A549 (cell line): ENCODE measurements at regions not wholly inside any gene's neighbourhood (a gene's known extent, or its start where the extent isn't known, plus 50 kb on each side); places are given as distances from the start of the nearest gene placed in this dataset.

Experiments
- ATAC-seq, 2 experiments: fragments of 200-7000 bp in 1 of 2; fragments of >200 bp in 1 of 2; cut with Nextera tagmentation in 1 of 2; cut with Tn5 transposase in 1 of 2; 3 replicates each; pipeline versions ENCODE4 v1.8.0 to v1.9.1; 2018 to 2020; ENCODE audit warnings: mild to moderate bottlenecking in 1 of 2, moderate library complexity in 1 of 2
- CTCF ChIA-PET: fragments of 300-600 bp; sonication (Branson Sonifier 250); formaldehyde crosslinking; extraction: SDS; loops from one replicate; lab custom pipeline; 2021; ENCODE audit warnings: antibody characterized with exemption, inconsistent platforms; lab: Yijun Ruan, JAX
- POLR2A ChIA-PET: fragments of 350-600 bp; formaldehyde crosslinking; extraction: SDS; loops from one replicate; lab custom pipeline; 2021; ENCODE audit warnings: antibody characterized with exemption, inconsistent platforms; lab: Yijun Ruan, JAX
- DNase-seq, 2 experiments: peaks; one replicate each; pipeline versions ENCODE4 v3.0.0 to v3.0.0-alpha.2; 2011 to 2016; ENCODE audit warnings: low read depth in 1 of 2, low spot score in 1 of 2
- FAIRE-seq: peaks from 2 replicates; lab custom pipeline; 2011; peaks lifted over from hg19 to GRCh38; lab: Jason Lieb, UNC
- H3K27ac ChIP-seq, 2 experiments: fragments of >200 bp; sonication (Bioruptor Twin); formaldehyde crosslinking; 3 replicates each; pipeline ENCODE4 v1.5.1; 2016 to 2017
- H3K4me1 ChIP-seq: fragments of >200 bp; sonication (Bioruptor Twin); formaldehyde crosslinking; 3 replicates; pipeline ENCODE4 v1.6.1; 2016
- H3K4me2 ChIP-seq: fragments of >200 bp; sonication (Bioruptor Twin); formaldehyde crosslinking; 3 replicates; pipeline ENCODE4 v1.6.1; 2016
- H3K4me3 ChIP-seq: fragments of >200 bp; sonication (Bioruptor Twin); formaldehyde crosslinking; 3 replicates; pipeline ENCODE4 v1.5.1; 2016
- H3K9me3 ChIP-seq: fragments of >200 bp; sonication (Bioruptor Twin); formaldehyde crosslinking; 3 replicates; pipeline ENCODE4 v1.6.1; 2016
- CEBPB ChIP-seq, 2 experiments: fragments of >200 bp in 1 of 2; sonication (Bioruptor Twin) in 1 of 2; formaldehyde crosslinking in 1 of 2; IDR thresholded peaks; 2 replicates each; pipeline ENCODE4 v1.6.1; 2012 to 2016
- E2F6 ChIP-seq: IDR thresholded peaks from 2 replicates; pipeline ENCODE4 v1.6.1; 2012; ENCODE audit warnings: low read depth, borderline replicate concordance
- ESRRA ChIP-seq: fragments of 150-350 bp; IDR thresholded peaks from 2 replicates; pipeline ENCODE4 v1.6.1; 2014; ENCODE audit warnings: mild to moderate bottlenecking, low read length, borderline replicate concordance
- FOSL2 ChIP-seq, 2 experiments: fragments of 450-650 bp in 1 of 2; fragments of >200 bp in 1 of 2; sonication (Bioruptor Twin) in 1 of 2; formaldehyde crosslinking; IDR thresholded peaks; 2 replicates each; pipeline versions ENCODE4 v1.5.0 to v1.6.1; 2016 to 2020; ENCODE audit warnings: mild to moderate bottlenecking in 1 of 2, moderate library complexity in 1 of 2
- FOXS1 ChIP-seq: fragments of 250-450 bp; sonication (Bioruptor Pico); IDR thresholded peaks from 2 replicates; pipeline ENCODE4 v1.5.0; 2020; ENCODE audit warnings: mild to moderate bottlenecking, moderate library complexity
- HES2 ChIP-seq: fragments of >200 bp; sonication (Bioruptor Twin); formaldehyde crosslinking; IDR thresholded peaks from 2 replicates; pipeline ENCODE4 v1.6.1; 2016
- HOXB5 ChIP-seq: fragments of 250-450 bp; sonication (Bioruptor Pico); IDR thresholded peaks from 2 replicates; pipeline ENCODE4 v1.5.0; 2020; ENCODE audit warnings: mild to moderate bottlenecking, moderate library complexity
- JUNB ChIP-seq: fragments of >200 bp; sonication (Bioruptor Twin); formaldehyde crosslinking; IDR thresholded peaks from 2 replicates; pipeline ENCODE4 v1.6.1; 2016
- KDM5A ChIP-seq: fragments of 200-600 bp; sonication (generic); IDR thresholded peaks from 2 replicates; pipeline ENCODE4 v1.6.1; 2016; ENCODE audit warnings: antibody characterized with exemption, mild to moderate bottlenecking
- MAFK ChIP-seq: fragments of 450-650 bp; IDR thresholded peaks from 2 replicates; pipeline ENCODE4 v1.6.1; 2014; ENCODE audit not compliant: partially characterized antibody
- MAX ChIP-seq: IDR thresholded peaks from 2 replicates; pipeline ENCODE4 v1.6.1; 2012
- PBX3 ChIP-seq: IDR thresholded peaks from 2 replicates; pipeline ENCODE4 v1.6.1; 2012
- POLR2AphosphoS2 ChIP-seq: conservative IDR thresholded peaks from 2 replicates; pipeline ENCODE4 v1.6.1; 2012; ENCODE audit warnings: low read length, improper control_type of control experiment, inconsistent platforms
- REST ChIP-seq: fragments of 200-600 bp; sonication (generic); IDR thresholded peaks from 2 replicates; pipeline ENCODE4 v1.6.1; 2016; ENCODE audit warnings: antibody characterized with exemption, mild to moderate bottlenecking, moderate library complexity
- WGBS: methylation state at CpG from one replicate; pipeline ENCODE4 v1.1.6; 2017; ENCODE audit errors: missing lambda C conversion rate; 5-methylcytosine and 5-hydroxymethylcytosine counted together
- TF ChIP-seq, protein P1 (sequence below): fragments of 250-450 bp; sonication (Bioruptor Pico); IDR thresholded peaks from 2 replicates; pipeline ENCODE4 v1.5.0; 2020; ENCODE audit warnings: low read depth, mild to moderate bottlenecking, moderate library complexity

GRCh38 chr5:158471535-158471924 is 612.6 kb upstream of the CLINT1 start:
- TF ChIP-seq, protein P1, sequence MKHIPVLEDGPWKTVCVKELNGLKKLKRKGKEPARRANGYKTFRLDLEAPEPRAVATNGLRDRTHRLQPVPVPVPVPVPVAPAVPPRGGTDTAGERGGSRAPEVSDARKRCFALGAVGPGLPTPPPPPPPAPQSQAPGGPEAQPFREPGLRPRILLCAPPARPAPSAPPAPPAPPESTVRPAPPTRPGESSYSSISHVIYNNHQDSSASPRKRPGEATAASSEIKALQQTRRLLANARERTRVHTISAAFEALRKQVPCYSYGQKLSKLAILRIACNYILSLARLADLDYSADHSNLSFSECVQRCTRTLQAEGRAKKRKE, result no peak
- Histone ChIP-seq H3K4me3 (no peak overlapping the region), H3K27ac (no peak overlapping the region), H3K4me1 (no peaks in the 10 kb centered on the region), H3K9me3 (no peaks in the 10 kb centered on the region), H3K4me2 (no peak overlapping the region)
- no peak for FAIRE-seq
- no peak for DNase-seq
- ATAC-seq, result no peak
- ChIA-PET POLR2A (no interaction called here), CTCF (no interaction called here)
- 7% methylated on average over 2 of the region's 2 CpGs for WGBS

DNA sequence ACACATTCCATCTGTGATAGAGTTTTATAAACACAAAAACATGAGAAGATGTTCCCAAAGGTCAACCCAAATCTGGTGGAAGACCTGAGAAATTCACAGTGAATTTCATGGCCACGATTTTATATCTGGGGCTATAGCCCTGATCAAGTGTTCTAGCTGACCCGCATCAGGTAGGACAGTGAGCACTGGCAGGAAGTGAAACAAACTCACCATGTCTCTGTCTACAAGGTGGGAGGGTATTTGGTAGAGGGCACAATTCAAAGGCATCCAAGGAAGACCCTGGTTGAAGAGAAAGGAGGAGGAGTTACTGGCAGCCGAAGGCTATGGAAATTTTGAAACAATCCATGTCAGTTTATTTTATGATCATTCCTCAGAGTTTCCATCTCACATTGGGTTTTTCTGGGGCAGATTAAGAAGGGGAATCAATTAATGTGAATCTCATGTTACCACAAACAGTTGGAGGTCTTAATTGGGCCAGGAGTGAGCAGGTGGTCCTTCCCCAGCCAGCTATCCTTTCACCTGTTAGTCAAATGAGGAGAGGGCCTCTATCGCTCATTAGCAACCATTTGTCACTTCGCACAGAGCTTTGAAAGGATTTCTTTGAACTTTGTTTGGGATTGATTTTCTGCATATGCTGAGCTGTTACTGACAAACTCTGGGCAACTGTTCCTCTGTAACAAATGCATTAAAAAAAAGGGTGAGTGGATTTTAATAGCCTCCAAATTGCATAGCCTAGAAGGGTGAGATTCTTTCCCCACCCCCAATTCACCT is 612.0 kb upstream of the CLINT1 start:
- no peak for DNase-seq
- Histone ChIP-seq H3K9me3 (no peaks in the 10 kb centered on the region), H3K4me3 (no peak overlapping the region), H3K4me2 (no peak overlapping the region), H3K4me1 (no peaks in the 10 kb centered on the region), H3K27ac (no peak overlapping the region)
- TF ChIP-seq HES2, result no peak
- ChIA-PET CTCF (no interaction called here), POLR2A (no interaction called here)
- no peak for FAIRE-seq
- ATAC-seq, result no peak
- 28% methylated on average over 5 of the region's 5 CpGs for WGBS

DNA sequence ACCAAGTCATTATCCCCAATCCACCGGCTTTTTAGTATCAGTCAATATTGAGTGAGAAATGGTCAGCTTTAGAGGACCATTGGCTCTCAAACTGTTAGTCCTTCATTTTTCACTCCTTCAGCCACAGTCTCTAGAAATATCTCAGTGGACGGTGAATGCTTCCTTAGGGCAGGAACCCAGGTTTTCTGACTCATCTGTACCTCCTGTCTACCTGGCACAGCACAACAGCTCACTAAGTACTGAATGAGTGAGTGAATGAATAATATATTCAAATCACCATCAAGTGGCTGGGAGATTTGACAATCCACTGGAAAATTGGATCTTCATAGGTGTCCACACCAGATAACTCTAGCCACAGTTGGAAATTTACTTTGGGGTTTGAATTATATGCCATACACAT is 609.5 kb upstream of the CLINT1 start:
- Histone ChIP-seq H3K4me3 (no peak overlapping the region), H3K27ac (no peak overlapping the region), H3K4me1 (no peaks in the 10 kb centered on the region), H3K4me2 (no peak overlapping the region), H3K9me3 (no peaks in the 10 kb centered on the region)
- no peak for ATAC-seq
- POLR2A ChIA-PET, result no interaction called here
- CTCF ChIA-PET, result no interaction called here
- no peak for DNase-seq
- TF ChIP-seq FOXS1 (no peak), ESRRA (no peak), JUNB (no peak), REST (no peak), PBX3 (no peak), E2F6 (no peak), MAX (no peak), MAFK (no peak), FOSL2 (IDR thresholded peaks at IDR 0.05) (no peak), FOSL2 (CRISPR knock-in tag; IDR thresholded peaks at IDR 0.05) (no peak), CEBPB (IDR thresholded peaks at IDR 0.05) (no peak), HOXB5 (no peak), KDM5A (no peak), POLR2AphosphoS2 (no peak)
- TF ChIP-seq, protein P1, result no peak
- no peak for FAIRE-seq
- WGBS, result 6% methylated on average over 2 of the region's 2 CpGs
